DND-41 (cell line): ENCODE measurements at regions not wholly inside any gene's neighbourhood (a gene's known extent, or its start where the extent isn't known, plus 50 kb on each side); places are given as distances from the start of the nearest gene placed in this dataset.

Source experiments
- EZH2 ChIP-seq: IDR thresholded peaks from 3 replicates; pipeline ENCODE4 v1.6.1; 2012; ENCODE audit warnings: borderline replicate concordance, low read depth, mild to moderate bottlenecking, moderate library complexity, low read length, inconsistent platforms; ENCODE audit not compliant: severe bottlenecking
- TF ChIP-seq, protein P1 (sequence below): IDR thresholded peaks from 2 replicates; pipeline ENCODE4 v1.5.1; 2012; ENCODE audit warnings: borderline replicate concordance, low read length, moderate library complexity, mild to moderate bottlenecking; ENCODE audit not compliant: poor library complexity, severe bottlenecking; ENCODE audit errors: extremely low read depth

DNA sequence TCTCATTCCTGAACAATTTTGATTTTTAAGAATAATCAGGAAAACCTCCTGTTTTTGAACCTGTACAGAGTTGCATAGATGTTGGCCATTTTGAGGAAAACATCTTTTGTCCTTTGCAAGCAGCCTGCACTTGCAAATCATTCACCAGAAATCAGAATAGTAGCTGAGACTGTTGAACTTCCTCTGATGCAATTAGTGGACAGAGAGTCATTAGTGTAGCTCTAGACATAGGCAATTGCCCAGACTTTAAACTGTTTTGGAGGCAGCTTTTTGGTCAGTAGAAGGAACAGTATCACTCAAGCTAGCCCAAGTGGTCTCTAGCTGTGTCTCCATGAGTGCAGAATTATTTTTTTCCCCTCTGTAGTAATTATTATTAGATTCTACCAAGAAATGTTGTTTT, 326.1 kb downstream of the PIK3C3 start:
- no peak for TF ChIP-seq EZH2
- TF ChIP-seq, protein P1, sequence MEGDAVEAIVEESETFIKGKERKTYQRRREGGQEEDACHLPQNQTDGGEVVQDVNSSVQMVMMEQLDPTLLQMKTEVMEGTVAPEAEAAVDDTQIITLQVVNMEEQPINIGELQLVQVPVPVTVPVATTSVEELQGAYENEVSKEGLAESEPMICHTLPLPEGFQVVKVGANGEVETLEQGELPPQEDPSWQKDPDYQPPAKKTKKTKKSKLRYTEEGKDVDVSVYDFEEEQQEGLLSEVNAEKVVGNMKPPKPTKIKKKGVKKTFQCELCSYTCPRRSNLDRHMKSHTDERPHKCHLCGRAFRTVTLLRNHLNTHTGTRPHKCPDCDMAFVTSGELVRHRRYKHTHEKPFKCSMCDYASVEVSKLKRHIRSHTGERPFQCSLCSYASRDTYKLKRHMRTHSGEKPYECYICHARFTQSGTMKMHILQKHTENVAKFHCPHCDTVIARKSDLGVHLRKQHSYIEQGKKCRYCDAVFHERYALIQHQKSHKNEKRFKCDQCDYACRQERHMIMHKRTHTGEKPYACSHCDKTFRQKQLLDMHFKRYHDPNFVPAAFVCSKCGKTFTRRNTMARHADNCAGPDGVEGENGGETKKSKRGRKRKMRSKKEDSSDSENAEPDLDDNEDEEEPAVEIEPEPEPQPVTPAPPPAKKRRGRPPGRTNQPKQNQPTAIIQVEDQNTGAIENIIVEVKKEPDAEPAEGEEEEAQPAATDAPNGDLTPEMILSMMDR, result no peak
